CMK (cell line): ENCODE measurements at regions not wholly inside any gene's neighbourhood (a gene's known extent, or its start where the extent isn't known, plus 50 kb on each side); places are given as distances from the start of the nearest gene placed in this dataset.
"Not testable (repeated sequence)": the region's sequence is repeated elsewhere in the genome, so short reads cannot be mapped to it uniquely, and the experiment has no call there.

Experiments
- DNase-seq: peaks from one replicate; pipeline ENCODE4 v3.0.0-alpha.2; 2010; ENCODE audit warnings: low read depth

DNA sequence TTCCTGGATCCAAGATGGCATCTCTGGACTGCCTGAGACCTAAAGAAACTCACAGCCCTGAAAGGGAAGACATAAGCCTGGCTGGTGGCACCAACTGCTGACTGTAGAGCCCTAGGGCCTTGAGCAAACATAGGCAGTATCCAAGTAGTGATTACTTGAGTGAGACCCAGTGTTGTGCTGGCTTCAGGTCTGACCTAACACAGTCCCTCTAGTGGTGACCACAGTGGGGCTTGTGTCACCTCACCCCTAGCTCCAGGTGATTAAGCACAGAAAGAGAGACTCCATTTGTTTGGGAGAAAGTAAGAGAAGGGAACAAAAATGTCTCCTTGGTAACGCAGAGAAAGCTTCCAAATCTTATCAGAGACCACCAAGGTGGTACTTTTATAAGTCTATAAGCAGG is 496.3 kb upstream of the HTR2C start:
- no peak for DNase-seq

- DNase-seq: no peak
Observed at GRCh38 chrX:114077773-114078172, 506.1 kb upstream of the HTR2C start.

DNA sequence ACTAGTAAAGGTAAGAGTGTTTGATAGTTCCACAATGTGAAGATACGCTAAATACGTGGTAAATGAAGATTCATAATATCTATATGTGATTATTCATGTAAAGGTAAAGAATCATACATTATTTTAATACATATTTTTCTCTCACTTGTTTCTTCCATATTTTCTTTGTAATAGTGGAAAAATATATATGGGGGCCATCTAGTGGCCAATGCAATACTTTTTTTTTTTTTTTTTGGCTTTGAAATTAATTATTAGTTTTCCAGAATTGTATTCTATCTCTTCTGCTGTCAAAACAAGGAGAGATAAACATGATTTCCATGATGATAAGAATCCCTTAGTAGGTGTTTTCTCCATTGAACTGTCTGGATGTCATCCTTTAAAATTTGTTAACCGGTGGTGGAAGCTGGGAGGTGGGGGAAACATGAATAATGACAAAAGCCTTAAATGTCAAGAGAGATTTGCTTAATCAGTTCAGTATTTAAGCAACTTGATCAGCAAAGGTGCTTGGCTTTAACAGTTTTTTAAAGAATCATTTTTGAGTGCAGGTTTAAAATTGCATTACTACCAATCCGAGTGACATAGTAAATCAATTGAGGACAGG is 508.7 kb upstream of the HTR2C start:
- no peak for DNase-seq

- DNase-seq: no peak
Observed at GRCh38 chrX:114073926-114074325, 510.0 kb upstream of the HTR2C start.

- DNase-seq: no peak
Observed at GRCh38 chrX:114071412-114071811, 512.5 kb upstream of the HTR2C start.

DNA sequence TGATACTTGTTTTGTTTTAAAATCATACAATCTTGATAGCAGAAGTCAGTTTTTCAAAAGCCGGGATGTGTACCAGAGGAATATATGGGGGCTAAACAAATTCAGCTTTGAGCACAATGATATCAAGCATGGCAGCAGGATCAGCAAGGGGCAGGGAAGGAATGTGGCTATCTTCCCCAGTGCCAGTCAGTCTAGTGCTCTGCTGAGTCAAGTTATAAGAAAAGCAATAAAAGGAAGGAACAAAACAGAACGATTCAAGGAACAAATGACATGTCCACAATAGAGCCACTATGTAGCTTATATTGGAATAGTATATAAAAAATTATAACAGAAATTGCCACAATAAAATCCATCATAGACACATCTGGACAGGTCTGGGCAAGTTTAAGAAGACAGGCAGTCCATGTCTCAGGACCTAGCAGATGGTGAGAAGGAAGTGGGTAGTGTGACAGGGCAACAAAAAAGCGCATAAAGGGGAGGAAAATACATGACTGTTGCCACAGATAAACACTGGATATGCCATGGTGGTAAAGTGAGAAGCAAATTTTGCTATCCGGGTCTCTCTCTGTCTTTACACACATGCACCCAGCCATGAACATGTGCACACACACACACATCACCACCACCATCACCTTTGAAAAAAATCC is 518.2 kb upstream of the HTR2C start:
- no peak for DNase-seq

GRCh38 chrX:114061226-114061625 is 522.7 kb upstream of the HTR2C start:
- DNase-seq: no peak

GRCh38 chrX:114058988-114059418 is 524.9 kb upstream of the HTR2C start:
- peak; percentile 44 for DNase-seq

DNA sequence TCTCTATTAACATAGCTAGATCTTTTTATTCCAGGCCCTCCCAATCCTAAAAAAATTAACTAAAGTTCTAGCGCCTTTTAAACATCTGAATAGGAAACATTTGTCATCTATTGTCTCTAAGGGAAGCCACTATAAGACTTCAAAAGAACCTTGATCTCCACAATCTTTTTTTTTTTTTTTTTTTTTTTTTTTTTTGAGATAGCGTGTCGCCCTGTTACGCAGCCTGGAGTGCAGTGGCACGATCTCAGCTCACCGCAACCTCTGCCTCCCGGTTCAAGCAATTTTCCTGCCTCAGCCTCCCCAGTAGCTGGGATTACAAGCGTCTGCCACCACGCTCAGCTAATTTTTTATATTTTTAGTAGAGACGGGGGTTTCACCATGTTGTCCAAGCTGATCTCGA is 526.5 kb upstream of the HTR2C start:
- not testable (repeated sequence) for DNase-seq

DNA sequence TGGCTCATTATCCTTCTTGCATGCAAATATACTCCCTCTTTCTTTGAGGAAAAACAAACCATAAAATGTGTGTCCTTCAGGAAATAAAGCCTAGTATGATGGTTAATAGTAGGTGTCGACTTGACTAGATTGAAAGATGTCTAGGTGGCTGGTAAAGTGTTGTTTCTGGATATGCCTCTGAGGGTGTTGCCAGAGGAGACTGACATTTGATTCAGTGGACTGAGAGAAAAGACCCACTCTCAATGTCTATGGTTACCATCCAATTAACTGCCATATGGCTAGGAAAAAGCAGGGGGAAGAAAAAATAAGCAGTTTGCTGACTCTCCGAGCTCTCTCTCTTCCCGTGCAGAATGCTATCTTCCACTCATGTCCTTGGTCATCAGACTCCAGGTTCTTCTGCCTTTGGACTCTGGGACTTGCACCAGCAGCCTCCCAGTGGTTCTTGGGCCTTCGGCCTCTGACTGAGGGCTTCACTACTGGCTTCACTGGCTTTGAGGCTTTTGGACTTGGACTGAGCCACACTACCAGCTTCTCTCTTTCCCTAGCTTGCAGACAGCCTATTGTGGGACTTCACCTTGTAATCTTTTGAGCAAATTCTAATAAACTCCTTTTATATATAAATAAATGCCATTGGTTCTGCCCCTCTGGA is 532.1 kb upstream of the HTR2C start:
- no peak for DNase-seq

- DNase-seq: no peak
Observed at GRCh38 chrX:114050075-114050796, 533.6 kb upstream of the HTR2C start.

DNA sequence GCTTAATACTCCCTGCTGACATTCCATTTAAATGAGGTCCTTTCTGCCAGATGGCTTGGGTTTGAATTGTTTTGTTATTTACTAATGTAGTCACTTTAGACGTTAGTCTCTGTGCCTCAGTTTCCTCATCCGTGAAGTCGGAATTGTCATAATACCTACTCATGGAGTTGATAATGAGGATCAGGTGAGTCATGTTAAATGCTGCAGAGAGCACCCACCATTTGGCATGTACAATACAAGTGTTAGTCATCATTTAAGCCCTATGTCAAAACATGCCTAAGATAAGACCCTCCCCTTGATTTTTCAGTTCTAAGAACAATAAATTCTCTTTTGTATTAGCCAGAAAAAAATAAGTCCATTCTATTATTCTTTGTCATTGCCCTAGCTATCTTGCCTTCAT is 534.8 kb upstream of the HTR2C start:
- DNase-seq: no peak

DNA sequence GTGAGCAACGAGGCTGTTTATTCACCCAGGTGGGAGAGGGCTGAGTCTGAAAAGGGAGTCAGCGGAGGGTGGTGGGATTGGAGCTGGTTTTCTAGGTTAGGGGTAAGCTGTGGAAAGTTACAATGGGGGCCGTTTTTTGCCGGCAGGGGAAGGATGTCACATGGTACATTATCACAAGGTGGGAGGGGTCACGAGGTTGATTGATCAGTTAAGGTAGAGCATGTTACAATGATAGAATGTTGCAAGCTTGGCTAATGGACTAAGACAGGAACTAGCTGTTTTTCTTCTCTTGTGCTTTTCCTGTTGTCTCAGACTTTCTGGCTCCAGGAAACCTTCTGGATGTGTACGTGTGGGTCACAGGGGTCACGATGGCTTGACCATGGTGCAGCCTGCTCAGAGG is 536.3 kb upstream of the HTR2C start:
- no peak for DNase-seq

- no peak for DNase-seq
Observed at GRCh38 chrX:114046695-114047279, 537.1 kb upstream of the HTR2C start.

- not testable (repeated sequence) for DNase-seq
Observed at GRCh38 chrX:114041470-114041869, 542.4 kb upstream of the HTR2C start.

DNA sequence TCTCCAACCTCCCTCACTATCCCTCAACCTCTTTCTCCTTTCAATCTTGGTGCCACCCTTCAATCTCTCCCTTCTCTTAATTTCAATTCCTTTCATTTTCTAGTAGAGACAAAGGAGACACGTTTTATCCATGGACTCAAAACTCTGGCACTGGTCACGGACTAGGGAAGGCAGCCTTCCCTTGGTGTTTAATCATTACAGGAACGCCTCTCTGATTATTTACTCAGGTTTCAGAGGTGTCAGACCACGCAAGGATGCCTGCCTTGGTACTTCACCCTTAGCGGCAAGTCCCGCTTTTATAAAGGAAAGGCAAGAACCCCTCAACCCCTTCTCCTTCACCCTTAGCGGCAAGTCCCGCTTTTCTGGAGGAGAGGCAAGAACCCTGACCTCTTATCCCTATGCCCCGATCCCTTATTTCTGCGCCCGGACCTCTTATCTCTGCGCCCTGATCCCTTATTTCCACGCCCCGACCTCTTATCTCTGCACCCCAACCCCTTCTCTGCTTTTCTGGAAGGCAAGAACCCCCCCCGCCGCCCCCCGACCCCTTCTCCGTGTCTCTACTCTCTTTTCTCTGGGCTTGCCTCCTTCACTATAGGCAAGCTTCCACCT is 543.1 kb upstream of the HTR2C start:
- not testable (repeated sequence) for DNase-seq

GRCh38 chrX:114040111-114040510 is 543.8 kb upstream of the HTR2C start:
- DNase-seq: not testable (repeated sequence)

- no peak for DNase-seq
Observed at GRCh38 chrX:114038358-114038757, 545.5 kb upstream of the HTR2C start.

DNA sequence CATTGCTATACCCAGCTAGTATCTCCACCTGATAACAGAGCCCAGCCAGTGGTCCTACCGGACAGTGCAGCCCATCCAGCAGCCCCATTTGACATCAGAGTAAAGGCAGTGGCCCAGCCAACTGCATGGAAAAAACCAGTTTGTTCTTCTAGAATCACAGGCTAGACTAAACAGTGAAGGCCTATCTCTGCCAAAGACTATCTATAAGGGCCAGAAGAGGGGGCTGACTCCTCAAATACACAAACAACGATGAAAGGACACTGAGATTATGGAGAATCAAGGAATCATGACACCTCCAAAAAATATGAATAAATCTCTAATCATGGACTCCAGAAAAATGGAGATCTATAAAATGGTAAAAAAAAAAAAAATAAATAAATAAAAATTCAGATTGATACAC is 546.4 kb upstream of the HTR2C start:
- no peak for DNase-seq

DNA sequence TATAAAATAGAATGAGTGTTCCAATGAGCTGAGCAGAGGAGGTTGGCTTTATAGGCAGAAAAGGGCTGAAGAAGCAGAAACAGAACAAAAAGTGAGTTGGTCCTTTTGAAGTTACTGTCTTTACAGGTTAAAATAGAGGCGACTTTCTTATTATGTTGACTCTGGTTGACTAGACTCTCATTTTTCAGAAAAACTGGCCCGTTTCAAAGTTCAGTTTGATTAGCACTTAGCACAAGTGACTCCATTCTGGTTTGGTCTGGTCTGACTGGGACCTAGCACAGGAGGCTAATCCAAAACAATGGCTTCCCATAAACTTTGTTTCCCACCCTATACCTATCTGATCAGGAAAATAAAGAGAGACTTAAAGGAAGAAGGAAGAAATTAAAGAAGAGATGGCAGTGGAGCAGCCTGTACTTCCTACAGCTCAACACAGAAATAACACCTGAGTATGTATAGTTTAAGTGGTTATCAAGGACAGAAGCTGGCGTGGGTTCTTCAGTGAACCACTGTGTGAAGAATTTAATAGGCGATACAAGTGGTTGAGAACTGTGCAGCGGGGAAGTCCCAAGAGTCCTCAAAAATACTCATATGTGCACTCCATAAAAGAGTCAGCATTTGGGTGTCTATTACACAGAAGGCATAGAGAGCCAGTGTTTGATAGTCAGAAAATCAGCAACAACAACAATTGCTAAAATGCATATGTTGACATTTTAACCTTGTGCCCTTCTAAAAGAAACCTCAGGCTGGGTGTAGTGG is 554.8 kb upstream of the HTR2C start:
- no peak for DNase-seq

DNA sequence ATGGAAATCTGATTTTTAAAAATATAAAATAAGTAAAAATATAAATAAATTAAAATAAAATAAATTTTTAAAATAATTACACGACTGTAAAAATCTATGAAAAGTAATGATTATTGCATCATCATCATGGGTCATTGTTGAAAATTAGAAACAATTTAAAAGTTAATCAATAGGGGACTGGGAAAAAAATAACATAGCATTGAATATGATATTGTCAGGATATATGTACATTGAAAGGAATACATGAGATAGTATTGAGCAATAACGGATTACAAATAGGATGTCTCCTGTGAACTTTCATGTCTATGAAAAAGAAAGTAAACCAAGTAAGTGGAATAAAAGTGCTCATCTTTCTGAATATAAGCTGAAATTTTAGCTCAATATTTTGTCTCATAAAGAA is 566.8 kb upstream of the HTR2C start:
- DNase-seq: no peak
